A673 (cell line): ENCODE measurements at regions not wholly inside any gene's neighbourhood (a gene's known extent, or its start where the extent isn't known, plus 50 kb on each side); places are given as distances from the start of the nearest gene placed in this dataset.

ENCODE experiments used
- CTCF ChIP-seq: fragments of 300-800, 200-600 bp; sonication (generic); conservative IDR thresholded peaks from 2 replicates; pipeline ENCODE4 v1.5.1; 2017; ENCODE audit warnings: low read depth, mild to moderate bottlenecking, antibody characterized with exemption, low read length, moderate library complexity, mixed read lengths
- EZH2 ChIP-seq: fragments of 200-600 bp; sonication (generic); IDR thresholded peaks from 2 replicates; pipeline ENCODE4 v1.6.1; 2017; ENCODE audit warnings: borderline replicate concordance, low read depth, mild to moderate bottlenecking, mixed read lengths, antibody characterized with exemption, low read length; ENCODE audit not compliant: poor library complexity, severe bottlenecking

DNA sequence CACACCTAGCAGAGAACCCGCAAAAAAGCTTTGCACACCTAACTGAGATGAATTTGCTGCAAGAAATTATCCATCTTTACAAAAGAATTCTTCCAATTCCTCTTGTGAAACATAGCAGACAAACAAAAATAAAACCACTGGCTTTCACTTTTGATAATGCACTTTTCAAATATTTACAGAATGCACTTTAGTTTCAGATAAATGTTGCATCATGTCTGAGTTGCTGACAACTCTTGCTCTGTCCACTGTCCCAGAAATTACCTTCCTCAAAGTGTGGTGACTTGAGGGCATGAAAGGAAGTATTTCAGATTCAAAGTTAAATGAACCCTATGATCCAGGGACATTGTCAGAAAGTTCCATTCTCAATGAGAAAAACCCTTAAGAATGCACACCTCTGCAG is 256.2 kb upstream of the PARD3B start:
- TF ChIP-seq CTCF: no peak
- TF ChIP-seq EZH2: no peak
